Fibroblast of the aortic adventitia (primary cell): ENCODE measurements at regions not wholly inside any gene's neighbourhood (a gene's known extent, or its start where the extent isn't known, plus 50 kb on each side); places are given as distances from the start of the nearest gene placed in this dataset.

ENCODE experiments used
- DNase-seq: peaks from one replicate; pipeline ENCODE4 v3.0.0-alpha.2; 2010; ENCODE audit warnings: low read depth
- H3K4me3 ChIP-seq: 2 replicates; pipeline ENCODE4 v1.5.1; 2011; ENCODE audit warnings: low read depth, mild to moderate bottlenecking, control low read depth, low read length, moderate library complexity
- CTCF ChIP-seq: IDR thresholded peaks from 2 replicates; pipeline ENCODE4 v1.5.1; 2011; ENCODE audit warnings: mild to moderate bottlenecking, low read length, control low read depth, inconsistent platforms; ENCODE audit not compliant: insufficient read depth

- H3K4me3 ChIP-seq: no peak overlapping the region
- no peak for TF ChIP-seq CTCF
- DNase-seq: no peak
Measured at GRCh38 chr5:74120585-74120984, 494.6 kb downstream of the ARHGEF28 start.

- no peak for TF ChIP-seq CTCF
- no peak for DNase-seq
- no peak overlapping the region for H3K4me3 ChIP-seq
Measured at GRCh38 chr5:74118071-74118470, 492.1 kb downstream of the ARHGEF28 start.

- DNase-seq: no peak
- TF ChIP-seq CTCF: no peak
- H3K4me3 ChIP-seq: no peak overlapping the region
Measured at GRCh38 chr5:74116984-74117383, 491.0 kb downstream of the ARHGEF28 start.

- TF ChIP-seq CTCF: no peak
- no peak for DNase-seq
- H3K4me3 ChIP-seq: no peak overlapping the region
Measured at GRCh38 chr5:74116266-74116665, 490.3 kb downstream of the ARHGEF28 start.

DNA sequence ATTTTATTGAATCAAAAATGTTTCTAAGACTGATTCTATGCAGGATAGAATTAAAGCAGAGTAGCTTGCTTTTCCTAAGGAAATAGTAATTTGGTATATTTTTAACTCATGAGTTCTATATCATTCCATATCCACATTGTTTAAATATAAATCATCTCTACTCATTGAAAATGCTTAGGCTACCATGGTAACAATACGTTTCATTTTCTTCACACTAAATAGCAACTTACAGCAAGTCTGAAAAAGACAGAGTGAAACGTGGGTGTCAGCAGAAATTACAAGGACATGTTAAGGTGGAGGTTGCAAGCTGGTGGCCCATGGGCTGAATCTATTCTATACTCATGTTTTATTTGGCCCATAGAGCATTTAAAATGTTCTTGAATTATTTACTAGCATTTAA, 487.9 kb downstream of the ARHGEF28 start:
- no peak for DNase-seq
- no peak overlapping the region for H3K4me3 ChIP-seq
- TF ChIP-seq CTCF: no peak

DNA sequence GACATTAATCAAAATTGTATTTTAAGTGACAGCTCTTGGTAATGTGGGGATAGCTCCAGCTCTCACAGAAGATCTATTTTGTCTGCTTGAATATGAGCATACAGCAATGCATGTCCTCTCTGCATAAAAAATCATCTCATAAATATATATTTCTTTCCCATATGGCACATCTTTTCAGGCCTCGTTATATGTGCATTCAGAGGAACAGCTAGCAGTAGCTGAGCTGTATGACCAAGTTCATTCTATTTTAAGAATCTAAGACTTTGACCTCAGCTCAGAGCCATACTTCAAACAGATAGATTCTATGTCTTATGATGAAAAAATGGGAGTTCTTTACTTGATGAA, 487.2 kb downstream of the ARHGEF28 start:
- no peak for DNase-seq
- H3K4me3 ChIP-seq: no peak overlapping the region
- no peak for TF ChIP-seq CTCF

DNA sequence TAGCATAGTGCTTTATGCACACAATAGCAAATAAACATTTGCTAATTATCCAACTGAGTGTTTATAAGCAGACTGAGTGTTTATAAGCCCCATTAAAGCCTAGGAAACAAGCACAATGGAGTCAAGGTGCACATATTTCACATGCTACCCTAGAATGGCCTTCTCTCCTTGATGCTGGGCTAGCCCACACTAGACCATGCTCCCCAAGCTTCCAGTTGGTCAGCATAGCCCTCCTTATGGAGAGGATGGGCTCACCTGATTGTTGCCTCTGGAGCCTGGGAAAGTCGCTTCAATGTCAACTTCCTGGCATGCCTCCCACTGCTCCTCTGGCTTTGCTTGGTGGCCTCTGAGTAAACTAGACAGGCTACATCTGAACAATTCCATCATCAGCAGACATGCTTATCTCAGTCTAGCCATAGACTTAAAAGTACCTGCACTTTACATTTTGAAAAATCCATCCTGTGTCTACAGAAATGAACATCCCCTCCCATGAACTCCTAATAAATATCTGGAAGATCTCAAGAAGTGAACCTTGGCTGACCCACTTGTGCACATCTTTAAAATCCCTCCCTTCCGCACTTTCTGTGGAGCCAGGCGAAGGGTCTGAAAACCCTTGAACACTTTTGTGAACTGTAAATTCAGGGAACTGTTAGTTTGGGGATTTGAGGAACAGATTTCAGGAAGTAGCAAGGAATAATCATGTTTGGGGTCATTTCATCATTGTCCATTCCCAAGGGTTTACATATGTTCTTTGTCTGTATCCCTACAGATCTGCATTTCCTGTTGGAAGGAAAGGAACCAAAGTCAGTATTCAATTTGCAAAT, 486.6 kb downstream of the ARHGEF28 start:
- no peak overlapping the region for H3K4me3 ChIP-seq
- DNase-seq: no peak
- no peak for TF ChIP-seq CTCF
